Common myeloid progenitor, CD34-positive (primary cell): ENCODE measurements at regions not wholly inside any gene's neighbourhood (a gene's known extent, or its start where the extent isn't known, plus 50 kb on each side); places are given as distances from the start of the nearest gene placed in this dataset.
A peak's percentile ranks its signal among the peaks of the same experiment; 100 is the strongest.

ENCODE experiments used
- CTCF ChIA-PET: fragments of 350-600 bp; sonication (Branson Sonifier 250); formaldehyde crosslinking; loops from one replicate; lab custom pipeline; 2021; ENCODE audit warnings: antibody characterized with exemption; lab: Charles Lee
- POLR2A ChIA-PET: fragments of 350-600 bp; sonication (Branson Sonifier 250); formaldehyde crosslinking; loops from one replicate; lab custom pipeline; 2021; ENCODE audit warnings: antibody characterized with exemption; lab: Charles Lee
- DNase-seq, 3 donors: peaks; one replicate each; pipeline versions ENCODE4 v3.0.0 to v3.0.0-alpha.2; 2013
- H3K27ac ChIP-seq, 2 experiments: 1 replicate in 1 of 2; 2 replicates in 1 of 2; pipeline ENCODE4 v1.7.0; 2013; ENCODE audit warnings: inconsistent platforms in 2 of 2, low read length in 2 of 2, mild to moderate bottlenecking in 2 of 2, low read depth in 1 of 2, moderate library complexity in 1 of 2; ENCODE audit not compliant: severe bottlenecking in 2 of 2, insufficient read depth in 1 of 2, poor library complexity in 1 of 2
- H3K27me3 ChIP-seq, 5 experiments: replicated peaks in 2 of 5; 1 replicate in 3 of 5; 2 replicates in 2 of 5; pipeline versions ENCODE4 v1.6.1 to v1.7.0; 2013; ENCODE audit warnings: low read length in 4 of 5, mild to moderate bottlenecking in 2 of 5, moderate library complexity in 2 of 5, inconsistent platforms in 1 of 5; ENCODE audit not compliant: insufficient read depth in 5 of 5, control insufficient read depth in 4 of 5
- H3K36me3 ChIP-seq, 4 experiments: 1 replicate in 2 of 4; 2 replicates in 2 of 4; pipeline versions ENCODE4 v1.6.1 to v1.7.0; 2013; ENCODE audit warnings: low read length in 3 of 4, control low read depth in 1 of 4, mild to moderate bottlenecking in 1 of 4; ENCODE audit not compliant: control insufficient read depth in 4 of 4, insufficient read depth in 4 of 4
- H3K4me1 ChIP-seq, 4 experiments: 1 replicate in 3 of 4; 2 replicates in 1 of 4; pipeline versions ENCODE4 v1.6.1 to v1.7.1; 2013; ENCODE audit warnings: low read length in 3 of 4, mild to moderate bottlenecking in 3 of 4, control low read depth in 1 of 4, inconsistent platforms in 1 of 4, moderate library complexity in 1 of 4; ENCODE audit not compliant: control insufficient read depth in 4 of 4, insufficient read depth in 4 of 4; ENCODE audit errors: control extremely low read depth in 1 of 4
- H3K4me3 ChIP-seq, 7 experiments: 1 replicate in 4 of 7; 2 replicates in 3 of 7; pipeline versions ENCODE4 v1.5.1 to v1.7.0; 2013; ENCODE audit warnings: mild to moderate bottlenecking in 7 of 7, low read length in 6 of 7, moderate library complexity in 6 of 7, inconsistent platforms in 2 of 7, low read depth in 2 of 7, control low read depth in 1 of 7; ENCODE audit not compliant: insufficient read depth in 4 of 7, control insufficient read depth in 1 of 7; ENCODE audit errors: extremely low read depth in 1 of 7
- H3K9me3 ChIP-seq, 5 experiments: 1 replicate in 4 of 5; 2 replicates in 1 of 5; pipeline versions ENCODE4 v1.6.1 to v1.7.1; 2013; ENCODE audit warnings: low read length in 4 of 5, mild to moderate bottlenecking in 2 of 5, inconsistent platforms in 1 of 5, low read depth in 1 of 5, moderate library complexity in 1 of 5; ENCODE audit not compliant: control insufficient read depth in 4 of 5, insufficient read depth in 2 of 5; ENCODE audit errors: control extremely low read depth in 1 of 5
- WGBS: methylation state at CpG from one replicate; pipeline ENCODE4 v1.1.5; 2013; ENCODE audit not compliant: insufficient coverage; 5-methylcytosine and 5-hydroxymethylcytosine counted together

GRCh38 chr16:86663685-86664521 is 85.6 kb downstream of the FOXL1 start:
- peaks cover 0 to 18% (median 8%) of the 10 kb centered on the region in 4 experiments for H3K4me1 ChIP-seq
- H3K4me3 ChIP-seq, result no peak overlapping the region
- WGBS, result 84% methylated on average over 15 of the region's 19 CpGs
- H3K36me3 ChIP-seq, result no peaks in the 10 kb centered on the region
- CTCF ChIA-PET, result no interaction called here
- peaks cover 0 to 46% (median 4%) of the 10 kb centered on the region in 5 experiments for H3K27me3 ChIP-seq
- H3K27ac ChIP-seq, result no peak overlapping the region
- no peak for DNase-seq
- peaks cover 0 to 4% (median 0%) of the 10 kb centered on the region in 5 experiments for H3K9me3 ChIP-seq
- POLR2A ChIA-PET, result no interaction called here

GRCh38 chr16:86664522-86665318 is 86.4 kb downstream of the FOXL1 start:
- peaks cover 0 to 51% (median 4%) of the 10 kb centered on the region in 5 experiments for H3K27me3 ChIP-seq
- ChIA-PET POLR2A (no interaction called here), CTCF (interaction anchor here (1.0 kb wide), 1 partner anchor 13 kb away, joined by 3 read pairs; no protein-coding TSS in a partner anchor)
- no peaks in the 10 kb centered on the region for H3K36me3 ChIP-seq
- H3K4me3 ChIP-seq, result no peak overlapping the region
- peaks cover 0 to 18% (median 8%) of the 10 kb centered on the region in 4 experiments for H3K4me1 ChIP-seq
- 62% methylated on average over 10 of the region's 11 CpGs for WGBS
- H3K9me3 ChIP-seq, result peaks cover 0 to 4% (median 0%) of the 10 kb centered on the region in 5 experiments
- H3K27ac ChIP-seq, result no peak overlapping the region
- peak; percentile 56 to 77 (median 68) for DNase-seq

GRCh38 chr16:86665319-86665675 is 86.9 kb downstream of the FOXL1 start:
- no peak for DNase-seq
- no peaks in the 10 kb centered on the region for H3K9me3 ChIP-seq
- CTCF ChIA-PET, result interaction anchor here (1.0 kb wide), 1 partner anchor 12 kb away, joined by 3 read pairs; no protein-coding TSS in a partner anchor
- peaks cover 0 to 18% (median 8%) of the 10 kb centered on the region in 4 experiments for H3K4me1 ChIP-seq
- POLR2A ChIA-PET, result no interaction called here
- peaks cover 0 to 50% (median 4%) of the 10 kb centered on the region in 5 experiments for H3K27me3 ChIP-seq
- H3K27ac ChIP-seq, result no peak overlapping the region
- 65% methylated on average over 2 of the region's 2 CpGs for WGBS
- no peaks in the 10 kb centered on the region for H3K36me3 ChIP-seq
- no peak overlapping the region for H3K4me3 ChIP-seq

- no peaks in the 10 kb centered on the region for H3K36me3 ChIP-seq
- ChIA-PET POLR2A (no interaction called here), CTCF (no interaction called here)
- H3K27me3 ChIP-seq, result peaks cover 0 to 50% (median 4%) of the 10 kb centered on the region in 5 experiments
- peaks cover 0 to 18% (median 8%) of the 10 kb centered on the region in 4 experiments for H3K4me1 ChIP-seq
- WGBS, result 100% methylated on average over 3 of the region's 3 CpGs
- no peak overlapping the region for H3K4me3 ChIP-seq
- H3K27ac ChIP-seq, result no peak overlapping the region
- H3K9me3 ChIP-seq, result no peaks in the 10 kb centered on the region
- no peak for DNase-seq
These were observed 87.6 kb downstream of the FOXL1 start for GRCh38 chr16:86665929-86666328.

DNA sequence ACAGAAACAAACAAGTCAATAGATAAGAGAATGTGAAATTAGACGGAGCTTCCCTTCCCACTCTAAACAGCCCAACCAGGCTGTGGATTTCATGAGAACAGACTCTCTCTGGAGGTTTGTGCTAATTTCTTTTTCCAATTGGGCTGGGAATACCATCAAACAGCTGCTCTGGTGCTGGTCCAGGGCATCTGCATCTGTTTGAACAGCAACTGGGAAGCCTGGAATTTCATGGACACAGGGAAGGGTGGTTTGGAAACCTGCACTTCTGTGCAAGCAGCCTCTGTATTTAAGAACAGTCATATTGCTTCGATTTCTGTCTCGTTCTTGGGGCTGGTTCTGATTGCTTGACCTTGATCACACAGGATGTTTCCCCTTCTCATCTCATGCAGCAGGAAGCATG is 88.7 kb downstream of the FOXL1 start:
- no peak overlapping the region for H3K27ac ChIP-seq
- no peak for DNase-seq
- ChIA-PET CTCF (no interaction called here), POLR2A (no interaction called here)
- no peaks in the 10 kb centered on the region for H3K36me3 ChIP-seq
- 97% methylated on average over 3 of the region's 3 CpGs for WGBS
- no peak overlapping the region for H3K4me3 ChIP-seq
- H3K4me1 ChIP-seq, result peaks cover 0 to 18% (median 8%) of the 10 kb centered on the region in 4 experiments
- no peaks in the 10 kb centered on the region for H3K9me3 ChIP-seq
- H3K27me3 ChIP-seq, result peaks cover 0 to 51% (median 4%) of the 10 kb centered on the region in 5 experiments

DNA sequence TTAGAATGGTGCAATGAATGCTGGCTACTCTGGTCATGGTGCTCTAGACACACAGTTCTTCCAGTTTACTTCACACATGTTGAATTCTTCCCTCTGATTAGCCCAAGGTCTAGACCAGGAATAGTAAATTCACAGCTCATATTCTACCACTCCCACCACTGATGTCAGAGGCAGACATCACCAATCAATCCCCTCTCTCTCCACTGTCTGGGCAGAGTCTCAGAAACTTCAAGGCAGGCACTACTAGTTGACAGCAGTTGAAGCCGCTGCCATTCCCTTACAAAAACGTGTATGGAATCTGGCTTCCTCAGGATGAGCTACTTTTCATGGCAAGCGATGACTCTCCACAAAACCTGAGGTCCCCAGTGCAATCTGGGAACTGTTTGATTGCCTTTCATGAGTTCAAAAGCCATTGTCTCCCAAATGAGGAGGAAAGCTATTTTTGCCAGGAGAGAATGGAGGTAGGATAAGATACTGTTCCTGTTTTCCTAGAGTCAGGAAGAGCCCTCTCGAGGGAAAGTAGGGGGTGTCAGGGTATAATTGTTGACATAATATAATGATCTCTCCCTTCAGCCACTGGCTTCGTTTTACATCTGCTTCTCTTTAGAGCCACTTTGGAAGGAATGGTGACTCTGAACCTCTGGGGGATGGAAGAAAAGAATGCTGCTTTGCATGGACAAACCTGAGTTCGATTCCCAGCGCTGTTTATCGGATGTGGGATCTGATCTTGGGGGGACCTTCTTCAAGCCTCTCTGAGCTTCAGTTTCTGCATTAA is 90.0 kb downstream of the FOXL1 start:
- ChIA-PET CTCF (interaction anchor here (1.1 kb wide), 1 partner anchor 105 kb away, joined by 4 read pairs; no protein-coding TSS in a partner anchor), POLR2A (no interaction called here)
- Histone ChIP-seq H3K36me3 (no peaks in the 10 kb centered on the region), H3K27me3 (peaks cover 0 to 55% (median 4%) of the 10 kb centered on the region in 5 experiments), H3K27ac (no peak overlapping the region), H3K4me1 (peaks cover 0 to 18% (median 8%) of the 10 kb centered on the region in 4 experiments), H3K9me3 (peaks cover 0 to 5% (median 0%) of the 10 kb centered on the region in 5 experiments), H3K4me3 (no peak overlapping the region)
- DNase-seq, result no peak
- 65% methylated on average over 6 of the region's 8 CpGs for WGBS
